GM12875 (cell line): ENCODE measurements at regions not wholly inside any gene's neighbourhood (a gene's known extent, or its start where the extent isn't known, plus 50 kb on each side); places are given as distances from the start of the nearest gene placed in this dataset.

Experiments used
- H3K4me3 ChIP-seq: one replicate; pipeline ENCODE4 v1.5.1; 2011; ENCODE audit warnings: low read depth, low read length, control low read depth
- TF ChIP-seq, protein P1 (sequence below): IDR thresholded peaks from 2 replicates; pipeline ENCODE4 v1.5.1; 2011; ENCODE audit warnings: low read depth, mild to moderate bottlenecking, control low read depth, inconsistent platforms, low read length, moderate library complexity, borderline replicate concordance; ENCODE audit not compliant: insufficient read depth

DNA sequence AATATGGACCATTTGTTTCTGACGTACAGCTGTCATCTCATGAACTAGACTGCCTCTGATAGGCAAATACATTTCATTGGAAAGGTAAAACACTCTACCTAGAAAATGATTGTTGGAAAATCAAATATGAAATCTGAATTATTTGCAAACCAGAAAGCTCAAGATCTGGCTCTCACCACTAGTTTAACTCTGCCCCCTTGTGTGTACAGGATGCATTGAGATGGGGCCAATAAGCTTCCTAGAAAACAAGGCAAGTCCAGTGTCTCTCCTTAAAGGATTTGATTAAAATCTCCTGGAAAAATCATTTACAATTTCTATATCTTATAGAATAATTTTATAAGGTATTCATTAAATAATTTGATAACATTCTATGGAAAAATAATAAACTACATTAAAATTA, 311.9 kb upstream of the ANKH start:
- TF ChIP-seq, protein P1, sequence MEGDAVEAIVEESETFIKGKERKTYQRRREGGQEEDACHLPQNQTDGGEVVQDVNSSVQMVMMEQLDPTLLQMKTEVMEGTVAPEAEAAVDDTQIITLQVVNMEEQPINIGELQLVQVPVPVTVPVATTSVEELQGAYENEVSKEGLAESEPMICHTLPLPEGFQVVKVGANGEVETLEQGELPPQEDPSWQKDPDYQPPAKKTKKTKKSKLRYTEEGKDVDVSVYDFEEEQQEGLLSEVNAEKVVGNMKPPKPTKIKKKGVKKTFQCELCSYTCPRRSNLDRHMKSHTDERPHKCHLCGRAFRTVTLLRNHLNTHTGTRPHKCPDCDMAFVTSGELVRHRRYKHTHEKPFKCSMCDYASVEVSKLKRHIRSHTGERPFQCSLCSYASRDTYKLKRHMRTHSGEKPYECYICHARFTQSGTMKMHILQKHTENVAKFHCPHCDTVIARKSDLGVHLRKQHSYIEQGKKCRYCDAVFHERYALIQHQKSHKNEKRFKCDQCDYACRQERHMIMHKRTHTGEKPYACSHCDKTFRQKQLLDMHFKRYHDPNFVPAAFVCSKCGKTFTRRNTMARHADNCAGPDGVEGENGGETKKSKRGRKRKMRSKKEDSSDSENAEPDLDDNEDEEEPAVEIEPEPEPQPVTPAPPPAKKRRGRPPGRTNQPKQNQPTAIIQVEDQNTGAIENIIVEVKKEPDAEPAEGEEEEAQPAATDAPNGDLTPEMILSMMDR, result no peak

DNA sequence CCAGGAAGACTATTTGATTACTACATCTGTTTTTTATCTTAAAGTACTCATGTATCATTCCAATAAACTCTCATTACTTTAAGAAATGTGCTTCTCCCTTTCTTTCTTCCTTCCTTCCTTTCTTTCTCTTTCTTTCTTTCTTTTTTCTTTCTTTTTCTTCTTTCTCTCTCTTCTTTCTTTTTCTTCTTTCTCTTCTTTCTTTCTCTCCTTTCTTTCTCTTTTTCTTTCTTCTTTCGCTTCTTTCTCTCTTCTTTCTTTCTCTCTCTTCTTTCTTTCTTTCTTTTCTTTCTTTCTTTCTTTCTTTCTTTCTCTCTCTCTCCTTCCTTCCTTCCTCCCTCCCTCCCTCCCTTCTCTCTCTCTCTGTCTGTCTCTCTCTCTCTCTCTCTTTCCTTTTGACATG, 298.6 kb upstream of the ANKH start:
- no peak overlapping the region for H3K4me3 ChIP-seq
- TF ChIP-seq, protein P1, result no peak

More for the DNA sequence above, 311.9 kb upstream of the ANKH start:
- H3K4me3 ChIP-seq, result no peak overlapping the region

- TF ChIP-seq, protein P1, result no peak
- H3K4me3 ChIP-seq, result no peak overlapping the region
Measured at GRCh38 chr5:15168358-15168757, 296.8 kb upstream of the ANKH start.

DNA sequence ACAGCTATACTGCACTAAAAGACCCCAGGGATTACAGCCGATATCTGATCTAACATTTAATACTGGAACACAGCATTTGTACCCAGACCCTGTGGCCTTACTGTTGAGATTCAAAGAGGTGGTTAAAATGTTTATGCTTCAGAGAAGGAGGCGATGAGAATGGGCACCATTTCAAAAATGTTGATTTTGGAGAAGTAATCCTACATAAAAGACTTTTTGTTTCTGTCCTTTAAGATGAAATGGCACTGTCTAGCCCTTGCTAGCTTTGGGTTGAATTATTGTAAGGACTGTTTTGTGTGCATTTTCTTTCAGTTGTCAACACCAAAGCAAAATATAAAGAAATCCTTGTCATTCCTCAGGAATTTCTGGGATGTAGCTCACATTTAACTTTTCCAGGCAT, 288.5 kb upstream of the ANKH start:
- no peak overlapping the region for H3K4me3 ChIP-seq
- TF ChIP-seq, protein P1, result no peak

GRCh38 chr5:15159606-15160005, 288.0 kb upstream of the ANKH start:
- no peak overlapping the region for H3K4me3 ChIP-seq
- TF ChIP-seq, protein P1, result no peak

GRCh38 chr5:15142458-15142857, 270.9 kb upstream of the ANKH start:
- no peak overlapping the region for H3K4me3 ChIP-seq
- TF ChIP-seq, protein P1, result no peak

DNA sequence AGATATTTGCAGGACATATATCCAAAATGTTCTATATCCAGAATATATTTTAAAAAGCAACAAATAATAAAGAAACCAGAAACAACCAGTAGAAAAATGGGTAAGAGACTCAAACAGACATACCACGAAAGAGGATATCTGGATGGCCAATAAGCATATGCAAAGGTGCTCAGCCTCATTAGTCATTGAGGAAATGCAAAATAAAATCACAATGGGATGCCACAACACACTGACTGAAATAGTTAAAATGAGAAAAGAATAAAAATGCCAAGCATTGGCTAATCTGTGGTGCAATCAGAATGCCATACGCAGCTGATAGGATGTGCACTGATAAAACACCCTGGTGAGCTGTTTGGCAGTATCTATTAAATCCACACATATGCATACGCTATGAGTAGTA, 265.8 kb upstream of the ANKH start:
- TF ChIP-seq, protein P1, result no peak
- no peak overlapping the region for H3K4me3 ChIP-seq
